Right cardiac atrium (tissue), 5 donors: ENCODE measurements at regions not wholly inside any gene's neighbourhood (a gene's known extent, or its start where the extent isn't known, plus 50 kb on each side); places are given as distances from the start of the nearest gene placed in this dataset.

Experiments
- ATAC-seq, 2 donors: fragments of 200-7000 bp; cut with Tn5 transposase; one replicate each; pipeline versions ENCODE4 v1.8.0 to v1.9.1; 2020; ENCODE audit warnings: moderate library complexity in 2 of 2, mild to moderate bottlenecking in 1 of 2
- DNase-seq, 3 donors: peaks; one replicate each; pipeline ENCODE4 v3.0.0-alpha.2; 2020
- H3K27ac ChIP-seq: one replicate; pipeline ENCODE4 v1.5.1; 2013; ENCODE audit warnings: mild to moderate bottlenecking, low read length, control low read depth, moderate library complexity
- H3K27me3 ChIP-seq: one replicate; pipeline ENCODE4 v1.6.1; 2013; ENCODE audit not compliant: control insufficient read depth, insufficient read depth
- H3K4me1 ChIP-seq: one replicate; pipeline ENCODE4 v1.6.1; 2013; ENCODE audit warnings: low read length; ENCODE audit not compliant: control insufficient read depth, insufficient read depth
- H3K4me3 ChIP-seq: one replicate; pipeline ENCODE4 v1.5.1; 2013; ENCODE audit warnings: low read length, control low read depth
- H3K9me3 ChIP-seq: one replicate; pipeline ENCODE4 v1.6.1; 2013; ENCODE audit warnings: low read length; ENCODE audit not compliant: control insufficient read depth
- WGBS: extraction: QIAGEN DNeasy Blood & Tissue Kit; methylation state at CpG from one replicate; pipeline ENCODE4 v1.1.7; 2013; 5-methylcytosine and 5-hydroxymethylcytosine counted together
- intact Hi-C, 4 donors: fragments of 100-400 bp; cut with DNase I; formaldehyde crosslinking; loops; one replicate each; pipeline versions ENCODE4 v1.11.0 to v1.14.0; 2022 to 2023
- donor health status: healthy with polysubstance abuse.
- donor health status: DM: no; HTN: yes; CAD: no.
- donor health status: DM: no; HTN: no; CAD: no.
- donor health status: DM: no; HTN: yes; CAD: no; lungs with severe emphysema.
- donor health status: DM: yes; HTN: yes; CAD: no.

DNA sequence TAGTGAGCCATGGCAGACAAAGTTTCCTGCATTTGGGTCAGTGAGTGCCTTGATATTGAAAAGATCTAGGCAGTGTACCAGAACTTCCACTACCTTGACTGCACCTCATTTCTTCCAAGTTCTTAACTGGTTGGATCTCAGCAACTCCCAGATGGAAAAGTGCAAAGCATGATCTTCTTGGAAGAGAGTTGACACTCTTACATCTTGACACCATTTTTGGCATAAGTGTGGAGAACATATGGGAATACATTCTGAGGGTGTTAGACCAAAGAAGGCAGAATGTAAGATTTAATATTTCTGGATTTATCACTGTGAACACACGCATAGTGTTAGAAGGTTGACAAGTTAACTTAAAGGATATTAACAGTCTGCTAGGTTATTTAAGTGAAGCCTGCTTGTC, 555.1 kb upstream of the CTNND2 start:
- no peak for DNase-seq
- Histone ChIP-seq H3K4me3 (no peak overlapping the region), H3K27me3 (no peaks in the 10 kb centered on the region), H3K9me3 (peaks cover 5% of the 10 kb centered on the region), H3K4me1 (no peaks in the 10 kb centered on the region), H3K27ac (no peak overlapping the region)
- ATAC-seq, result no peak
- intact Hi-C loops, result no loop called here
- WGBS, result 93% methylated on average over 1 of the region's 1 CpG

DNA sequence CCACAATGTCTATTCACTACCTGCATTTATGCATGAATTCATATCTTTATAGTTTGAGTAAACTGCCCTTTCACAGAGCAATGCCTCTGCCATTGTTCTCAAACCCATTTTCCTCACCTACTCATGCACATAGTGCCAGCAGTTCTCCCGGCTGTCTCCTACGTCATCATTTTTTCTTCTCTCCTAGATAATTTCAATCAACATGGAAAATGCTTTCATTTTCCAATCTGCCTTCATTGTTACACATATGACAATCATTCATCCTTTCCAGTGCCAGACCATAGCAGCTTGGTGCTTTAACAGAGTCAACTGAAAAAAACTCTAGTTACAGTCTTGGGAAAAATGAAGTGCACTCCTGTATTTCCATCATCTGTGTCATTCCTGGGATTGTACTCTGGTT, 514.8 kb upstream of the CTNND2 start:
- intact Hi-C loops, result no loop called here
- 85% methylated on average over 2 of the region's 2 CpGs for WGBS
- H3K27me3 ChIP-seq, result no peaks in the 10 kb centered on the region
- H3K4me1 ChIP-seq, result no peaks in the 10 kb centered on the region
- DNase-seq (no peak), ATAC-seq (no peak)
- no peak overlapping the region for H3K4me3 ChIP-seq
- peaks cover 1% of the 10 kb centered on the region for H3K9me3 ChIP-seq
- no peak overlapping the region for H3K27ac ChIP-seq

DNA sequence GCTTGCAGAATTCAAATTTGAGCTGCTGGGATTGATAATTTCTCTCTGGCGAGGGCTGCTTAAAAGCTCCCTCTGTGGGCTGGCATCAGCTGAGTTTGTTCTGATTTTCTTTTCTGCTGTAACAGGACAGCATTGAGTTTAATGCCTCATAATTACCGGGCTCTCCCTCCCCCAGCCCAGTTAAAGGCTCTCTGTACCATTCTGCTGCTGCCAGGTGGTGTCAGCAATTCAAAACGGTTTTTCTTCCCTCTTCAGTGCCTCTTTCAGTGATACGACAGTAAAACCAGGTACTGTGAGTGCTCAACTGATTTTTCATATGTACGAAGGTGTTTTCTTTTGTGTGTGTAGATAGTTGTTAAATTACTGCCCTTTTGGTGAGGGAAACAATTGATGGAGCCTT, 509.3 kb upstream of the CTNND2 start:
- Histone ChIP-seq H3K4me1 (no peaks in the 10 kb centered on the region), H3K9me3 (peaks cover 3% of the 10 kb centered on the region), H3K27me3 (no peaks in the 10 kb centered on the region), H3K4me3 (no peak overlapping the region), H3K27ac (no peak overlapping the region)
- DNase-seq, result no peak
- intact Hi-C loops, result no loop called here
- whole genome bisulfite sequencing, result 58% methylated on average over 5 of the region's 5 CpGs
- no peak for ATAC-seq

DNA sequence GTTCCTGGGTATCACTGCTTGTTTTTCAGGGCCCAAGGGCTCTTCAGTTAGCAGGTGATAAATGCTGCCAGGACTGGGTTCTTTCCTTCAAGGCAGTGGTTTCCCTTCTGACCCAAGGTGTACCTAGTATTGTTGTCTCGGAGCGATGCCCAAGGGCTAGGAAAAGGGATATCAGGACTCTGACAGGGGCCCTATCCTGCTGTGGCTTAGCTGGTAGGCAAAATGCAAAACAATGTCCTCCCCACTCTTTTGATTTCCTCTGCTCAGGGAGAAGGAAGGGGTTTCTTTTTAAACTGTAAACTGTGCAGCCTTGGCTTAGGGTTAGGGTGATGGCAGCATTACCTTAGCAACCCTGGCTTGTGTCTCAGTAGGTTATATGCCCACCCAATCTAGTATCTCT, 508.8 kb upstream of the CTNND2 start:
- H3K27me3 ChIP-seq, result no peaks in the 10 kb centered on the region
- H3K4me3 ChIP-seq, result no peak overlapping the region
- DNase-seq, result no peak
- no peak overlapping the region for H3K27ac ChIP-seq
- 81% methylated on average over 2 of the region's 2 CpGs for WGBS
- peaks cover 1% of the 10 kb centered on the region for H3K9me3 ChIP-seq
- H3K4me1 ChIP-seq, result no peaks in the 10 kb centered on the region
- intact Hi-C loops, result no loop called here
- no peak for ATAC-seq

DNA sequence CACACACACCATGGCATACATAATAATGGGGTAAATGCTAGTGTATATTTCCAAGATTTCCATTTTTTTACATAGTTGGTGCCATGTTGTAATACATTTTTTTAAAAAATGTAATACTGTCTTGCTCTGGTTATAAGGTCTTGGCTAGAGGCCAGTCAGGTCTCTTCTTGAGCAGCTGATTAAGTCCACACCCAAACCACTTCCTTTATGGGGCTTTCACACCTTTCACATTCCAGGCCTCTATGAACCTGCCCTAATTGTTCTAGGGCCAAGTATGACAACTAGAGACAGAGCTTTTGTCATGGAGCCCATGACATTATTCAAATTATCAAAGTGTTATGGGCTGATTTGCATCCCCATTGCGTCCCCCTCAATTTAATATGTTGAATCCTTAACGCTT, 495.6 kb upstream of the CTNND2 start:
- no peak overlapping the region for H3K4me3 ChIP-seq
- no peak for ATAC-seq
- 77% methylated on average over 2 of the region's 2 CpGs for WGBS
- no peaks in the 10 kb centered on the region for H3K4me1 ChIP-seq
- DNase-seq, result no peak
- no peaks in the 10 kb centered on the region for H3K27me3 ChIP-seq
- peaks cover 2% of the 10 kb centered on the region for H3K9me3 ChIP-seq
- intact Hi-C loops, result no loop called here
- no peak overlapping the region for H3K27ac ChIP-seq

DNA sequence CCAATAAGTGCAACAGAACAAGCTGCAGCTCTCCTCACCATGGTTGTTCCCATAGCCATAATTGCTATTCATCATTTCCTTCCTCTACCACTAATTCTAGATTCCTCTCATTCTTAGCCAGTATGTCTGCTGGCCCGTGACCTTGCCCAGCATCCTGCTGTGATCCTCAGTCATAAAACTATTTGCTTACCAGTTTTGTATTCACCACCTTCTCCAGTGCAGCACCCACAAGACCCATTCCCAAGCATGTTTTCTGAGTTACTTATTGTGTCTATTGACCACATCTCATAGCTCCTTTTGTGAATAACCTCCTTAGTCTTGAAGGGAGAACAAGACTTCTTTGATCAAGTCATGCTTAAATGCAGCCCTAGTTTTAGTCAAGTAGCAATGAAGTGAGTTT, 488.0 kb upstream of the CTNND2 start:
- intact Hi-C loops, result no loop called here
- Histone ChIP-seq H3K4me1 (no peaks in the 10 kb centered on the region), H3K27ac (no peak overlapping the region), H3K27me3 (no peaks in the 10 kb centered on the region), H3K9me3 (no peaks in the 10 kb centered on the region), H3K4me3 (no peak overlapping the region)
- ATAC-seq (no peak), DNase-seq (no peak)
- 72% methylated on average over 1 of the region's 1 CpG for WGBS

DNA sequence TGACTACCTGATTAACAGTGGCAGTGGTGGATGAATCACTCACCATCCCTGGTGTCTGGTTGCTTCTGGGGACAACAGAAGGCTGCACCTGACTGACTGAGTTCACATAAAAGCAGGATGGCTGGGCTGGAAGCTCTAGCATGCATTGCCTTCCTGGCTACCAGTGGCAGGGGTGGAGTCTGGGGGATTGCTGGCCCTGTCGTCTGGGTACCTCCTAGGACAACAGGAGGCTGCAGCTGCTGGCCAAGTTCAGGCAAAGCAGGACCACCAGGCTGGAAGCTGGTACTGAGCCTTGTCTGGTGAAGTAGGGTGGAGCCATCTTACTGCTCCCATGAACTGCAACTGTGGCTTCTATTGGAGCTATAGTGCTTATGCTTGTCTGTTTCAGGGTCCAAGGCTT, 480.8 kb upstream of the CTNND2 start:
- 53% methylated on average over 1 of the region's 1 CpG for WGBS
- no peak for ATAC-seq
- no peak for DNase-seq

DNA sequence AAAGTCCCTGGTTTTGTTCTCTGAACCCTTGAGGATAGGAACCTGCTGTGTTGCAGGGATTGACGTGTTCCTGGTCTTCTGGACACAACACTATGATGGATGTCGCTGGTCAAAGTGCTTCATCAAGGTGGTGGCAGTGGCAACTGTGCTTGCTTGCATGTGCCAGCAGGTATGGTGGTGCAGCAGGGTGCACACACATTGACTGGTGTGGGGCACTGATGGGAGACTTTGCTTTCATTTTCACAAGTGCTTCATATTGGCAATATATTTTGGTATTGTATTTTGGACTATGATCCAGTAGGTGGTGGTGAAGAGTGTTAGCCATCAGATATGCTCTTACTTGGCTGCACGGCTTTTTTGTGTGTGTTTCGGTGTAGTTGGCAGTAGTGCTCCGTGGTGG, 479.8 kb upstream of the CTNND2 start:
- Histone ChIP-seq H3K4me3 (no peak overlapping the region), H3K27me3 (no peaks in the 10 kb centered on the region), H3K4me1 (no peaks in the 10 kb centered on the region), H3K27ac (no peak overlapping the region), H3K9me3 (peaks cover 3% of the 10 kb centered on the region)
- WGBS, result 77% methylated on average over 5 of the region's 5 CpGs
- DNase-seq (no peak), ATAC-seq (no peak)
- intact Hi-C loops, result no loop called here

More for the DNA sequence above, 480.8 kb upstream of the CTNND2 start:
- no peaks in the 10 kb centered on the region for H3K4me1 ChIP-seq
- no peak overlapping the region for H3K4me3 ChIP-seq
- H3K9me3 ChIP-seq, result peaks cover 3% of the 10 kb centered on the region
- intact Hi-C loops, result no loop called here
- H3K27ac ChIP-seq, result no peak overlapping the region
- no peaks in the 10 kb centered on the region for H3K27me3 ChIP-seq

DNA sequence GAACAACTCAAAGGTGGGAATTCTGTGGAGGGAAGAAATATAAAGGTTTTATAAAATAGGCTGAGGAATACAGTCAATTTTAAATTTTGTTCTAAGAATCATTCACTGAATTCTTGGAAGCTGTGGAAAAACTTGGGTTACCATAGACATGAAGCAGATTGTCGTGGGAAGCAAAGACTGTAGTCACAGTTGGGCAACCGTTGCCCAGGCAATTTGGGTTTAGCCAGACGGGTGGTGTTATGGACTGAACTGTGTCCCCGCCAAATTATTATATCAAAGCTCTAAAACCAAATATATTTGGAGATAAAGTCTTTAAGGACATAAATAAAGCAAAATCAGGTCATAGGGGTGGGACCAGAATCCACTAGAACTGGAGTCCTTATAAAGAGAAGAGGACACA, 463.7 kb upstream of the CTNND2 start:
- Histone ChIP-seq H3K4me3 (no peak overlapping the region), H3K9me3 (peaks cover 2% of the 10 kb centered on the region), H3K27ac (no peak overlapping the region), H3K27me3 (no peaks in the 10 kb centered on the region), H3K4me1 (no peaks in the 10 kb centered on the region)
- no peak for DNase-seq
- intact Hi-C loops, result no loop called here
- no peak for ATAC-seq
- WGBS, result 70% methylated on average over 4 of the region's 4 CpGs

DNA sequence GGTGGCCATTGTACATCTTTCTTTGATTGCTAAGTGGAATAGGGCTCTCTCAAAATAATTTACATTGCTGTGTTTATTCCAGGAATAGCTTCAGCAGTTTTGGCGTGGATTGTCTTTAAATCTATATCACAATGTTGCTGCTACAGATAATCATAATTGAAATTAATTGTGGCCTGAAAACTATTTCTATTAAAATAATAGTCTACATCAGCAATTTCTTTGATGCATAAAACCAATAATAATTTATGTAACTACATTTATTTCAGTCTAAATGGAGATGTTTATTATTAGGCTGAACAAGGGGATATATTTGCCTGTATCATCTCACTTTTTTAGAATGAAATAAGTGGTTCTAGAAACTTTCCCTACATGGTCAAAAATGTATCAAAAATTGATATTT, 456.0 kb upstream of the CTNND2 start:
- ATAC-seq (no peak), DNase-seq (no peak)
- no peaks in the 10 kb centered on the region for H3K27me3 ChIP-seq
- H3K4me1 ChIP-seq, result no peaks in the 10 kb centered on the region
- no peak overlapping the region for H3K4me3 ChIP-seq
- intact Hi-C loops, result no loop called here
- H3K9me3 ChIP-seq, result peaks cover 3% of the 10 kb centered on the region
- no peak overlapping the region for H3K27ac ChIP-seq
- WGBS, result 80% methylated on average over 1 of the region's 1 CpG

DNA sequence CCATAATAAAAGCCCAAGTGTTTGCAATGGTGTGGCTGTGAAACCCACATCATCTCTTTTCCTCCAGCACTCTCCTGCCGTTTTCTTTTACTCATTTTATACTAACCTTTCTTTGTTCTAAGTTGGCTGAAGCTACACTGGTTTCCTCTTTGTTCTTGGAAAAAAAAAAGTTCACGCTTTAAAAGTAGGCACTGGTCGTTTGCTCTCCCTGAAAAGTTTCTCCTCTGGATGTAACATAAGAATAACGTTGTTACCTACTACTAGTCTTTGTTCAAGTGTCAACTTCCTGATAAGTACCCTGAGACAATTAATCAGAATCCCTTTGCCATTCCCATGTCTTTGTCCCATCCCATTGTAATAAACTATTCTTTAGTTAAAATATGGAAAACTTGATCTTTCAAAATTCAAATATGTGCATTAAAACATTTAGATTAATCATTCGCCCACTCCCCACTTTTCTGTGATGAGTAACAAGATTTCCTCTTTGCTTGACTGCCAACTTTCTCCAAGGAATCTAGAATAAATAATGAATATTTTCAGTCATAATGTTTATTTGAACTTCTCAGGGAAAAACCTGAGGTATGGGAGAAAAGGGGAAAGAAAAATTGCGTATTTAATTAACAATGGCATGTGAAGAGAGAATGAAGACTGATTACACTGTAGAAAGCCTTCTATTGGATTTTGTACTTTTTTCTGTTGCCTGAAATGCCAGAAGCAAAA, 454.3 kb upstream of the CTNND2 start:
- H3K4me3 ChIP-seq, result no peak overlapping the region
- peaks cover 2% of the 10 kb centered on the region for H3K9me3 ChIP-seq
- H3K27me3 ChIP-seq, result no peaks in the 10 kb centered on the region
- no peak for ATAC-seq
- 53% methylated on average over 6 of the region's 6 CpGs for WGBS
- no peak overlapping the region for H3K27ac ChIP-seq
- no peak for DNase-seq
- no peaks in the 10 kb centered on the region for H3K4me1 ChIP-seq
- intact Hi-C loops, result no loop called here

DNA sequence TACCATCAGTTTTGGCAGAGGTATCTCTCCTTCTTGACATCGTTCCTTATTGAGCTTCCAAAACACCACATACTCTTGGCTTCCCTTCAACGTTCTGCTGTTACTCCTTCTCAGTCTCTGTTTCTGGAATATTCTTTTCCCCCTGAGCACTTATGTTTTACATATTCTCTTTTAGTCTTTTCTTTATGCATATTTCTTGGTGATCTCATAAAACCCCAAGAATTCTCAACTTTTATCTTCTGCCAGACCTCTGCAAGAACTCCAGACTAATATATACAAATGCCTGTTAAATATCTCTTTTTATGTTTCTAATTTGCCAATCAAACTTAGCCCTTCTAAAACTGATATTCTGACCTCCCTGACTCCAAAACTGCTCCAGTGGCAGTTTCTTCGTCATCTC, 453.4 kb upstream of the CTNND2 start:
- Histone ChIP-seq H3K27ac (no peak overlapping the region), H3K4me1 (no peaks in the 10 kb centered on the region), H3K27me3 (no peaks in the 10 kb centered on the region), H3K9me3 (peaks cover 2% of the 10 kb centered on the region), H3K4me3 (no peak overlapping the region)
- DNase-seq, result no peak
- no peak for ATAC-seq
- intact Hi-C loops, result no loop called here
- WGBS, result 56% methylated on average over 3 of the region's 3 CpGs
